ENCODE measurements at regions not wholly inside any gene's neighbourhood (a gene's known extent, or its start where the extent isn't known, plus 50 kb on each side); places are given as distances from the start of the nearest gene placed in this dataset.
"Not testable (repeated sequence)": the region's sequence is repeated elsewhere in the genome, so short reads cannot be mapped to it uniquely, and the experiment has no call there.

- TF ChIP-seq EZH2 (IDR thresholded peaks at IDR 0.05; ENCODE audit: borderline replicate concordance, low read depth, low read length, severe bottlenecking); CTCF (IDR thresholded peaks at IDR 0.05; ENCODE audit: borderline replicate concordance, extremely low read depth, low read length, poor library complexity, severe bottlenecking): not testable (repeated sequence)
These were observed 89.5 kb upstream of the PRSS12 start for GRCh38 chr4:118442115-118442837.
